HG02763 (cell line): ENCODE measurements at regions not wholly inside any gene's neighbourhood (a gene's known extent, or its start where the extent isn't known, plus 50 kb on each side); places are given as distances from the start of the nearest gene placed in this dataset.
"Not testable (repeated sequence)": the region's sequence is repeated elsewhere in the genome, so short reads cannot be mapped to it uniquely, and the experiment has no call there.

Experiments used
- ATAC-seq: cut with Tn5 transposase; IDR thresholded peaks from one replicate; pipeline ENCODE4 v1.9.1; 2021; ENCODE audit warnings: mild to moderate bottlenecking, moderate library complexity; ENCODE audit not compliant: unreplicated experiment

DNA sequence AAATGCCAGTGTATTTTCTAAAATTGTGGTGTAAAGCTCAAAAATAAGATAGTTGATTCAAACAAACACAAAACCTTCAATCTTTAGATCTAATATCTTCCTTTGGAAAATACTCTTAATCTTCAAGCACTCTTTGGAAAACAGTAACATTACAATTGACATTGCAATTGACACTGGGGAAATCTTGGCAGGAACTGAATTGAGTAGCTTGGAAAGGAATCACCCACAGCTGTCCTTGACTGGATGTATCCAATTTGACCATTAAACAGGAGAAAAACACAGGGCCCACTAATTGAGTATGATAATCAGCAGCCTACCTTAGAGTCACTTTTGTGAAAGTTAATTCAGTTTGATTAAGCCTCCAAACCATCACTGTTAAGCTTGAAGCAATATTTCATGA lies 776.7 kb downstream of the DTWD2 start:
- ATAC-seq = no peak

DNA sequence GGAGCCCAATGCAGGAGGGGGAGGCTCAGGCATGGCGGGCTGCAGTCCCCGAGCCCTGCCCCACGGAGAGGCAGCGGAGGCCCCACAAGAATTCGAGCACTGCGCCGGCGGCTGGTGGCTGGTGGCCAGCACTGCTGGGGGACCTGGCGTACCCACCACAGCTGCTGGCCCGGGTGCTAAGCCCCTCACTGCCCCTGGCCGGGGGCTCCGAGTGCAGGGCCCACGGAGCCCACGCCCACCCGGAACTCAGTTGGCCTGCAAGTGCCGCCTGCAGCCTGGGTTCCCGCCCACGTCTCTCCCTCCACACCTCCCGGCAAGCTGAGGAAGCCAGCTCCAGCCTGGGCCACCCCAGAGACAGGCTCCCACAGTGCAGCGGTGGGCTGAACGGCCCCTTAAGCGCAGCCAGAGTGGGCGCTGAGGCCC lies 780.3 kb downstream of the DTWD2 start:
- ATAC-seq = no peak

DNA sequence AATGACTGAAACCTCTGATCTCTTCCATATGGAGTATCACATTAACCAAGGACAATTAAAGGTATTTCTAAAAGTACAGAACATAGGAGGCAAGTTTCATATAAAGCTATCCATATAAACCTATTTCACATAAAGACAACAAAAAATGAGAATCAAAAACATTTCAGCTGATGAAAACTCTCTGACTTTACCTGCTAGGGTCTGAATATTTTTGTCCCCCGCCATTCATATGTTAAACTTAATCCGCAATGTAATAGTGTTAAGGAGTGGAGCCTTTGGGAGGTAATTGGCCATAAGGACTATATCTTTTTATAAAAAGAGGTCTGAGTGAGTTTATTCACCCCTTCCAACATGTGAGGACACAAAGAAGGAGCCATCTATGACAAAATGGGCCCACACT lies 788.5 kb downstream of the DTWD2 start:
- ATAC-seq = no peak

DNA sequence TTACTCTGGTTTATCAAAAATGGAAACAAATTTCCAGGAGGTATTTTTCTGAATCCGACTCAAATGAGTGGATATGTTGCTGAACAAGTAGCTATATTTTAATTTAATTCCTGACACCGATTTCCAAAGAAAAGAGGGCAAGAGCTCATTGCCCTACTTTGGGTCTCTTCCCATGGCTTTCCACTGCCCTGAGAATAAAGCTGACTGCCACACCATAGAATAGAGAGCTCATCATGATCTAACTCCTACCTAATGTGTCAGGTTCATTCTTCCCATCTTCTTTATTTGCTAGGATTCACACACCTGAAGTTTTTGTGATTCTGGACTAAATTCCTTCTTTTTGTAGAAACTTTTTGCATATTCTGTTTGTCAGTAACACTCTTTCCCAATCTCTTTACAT lies 792.1 kb downstream of the DTWD2 start:
- ATAC-seq = no peak

DNA sequence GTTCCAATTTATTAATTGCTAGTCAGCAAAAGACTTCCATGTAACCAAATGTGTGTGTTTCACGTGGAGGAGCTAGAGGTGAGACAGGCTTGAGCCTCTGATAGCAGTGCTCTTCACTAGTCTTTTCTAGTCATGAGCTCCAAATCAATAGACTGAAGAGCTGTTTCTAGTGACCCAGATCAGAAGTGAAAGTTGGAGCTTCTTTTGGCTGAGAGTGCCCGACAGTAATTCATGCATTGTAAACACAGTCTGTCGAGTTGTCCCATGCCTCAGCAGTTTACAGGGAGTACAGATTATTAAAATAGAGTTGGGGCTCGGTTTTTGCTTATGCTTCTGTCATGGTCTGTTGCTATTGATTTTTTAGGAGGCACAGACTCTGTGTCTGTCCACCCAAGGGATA lies 793.1 kb downstream of the DTWD2 start:
- ATAC-seq = no peak

DNA sequence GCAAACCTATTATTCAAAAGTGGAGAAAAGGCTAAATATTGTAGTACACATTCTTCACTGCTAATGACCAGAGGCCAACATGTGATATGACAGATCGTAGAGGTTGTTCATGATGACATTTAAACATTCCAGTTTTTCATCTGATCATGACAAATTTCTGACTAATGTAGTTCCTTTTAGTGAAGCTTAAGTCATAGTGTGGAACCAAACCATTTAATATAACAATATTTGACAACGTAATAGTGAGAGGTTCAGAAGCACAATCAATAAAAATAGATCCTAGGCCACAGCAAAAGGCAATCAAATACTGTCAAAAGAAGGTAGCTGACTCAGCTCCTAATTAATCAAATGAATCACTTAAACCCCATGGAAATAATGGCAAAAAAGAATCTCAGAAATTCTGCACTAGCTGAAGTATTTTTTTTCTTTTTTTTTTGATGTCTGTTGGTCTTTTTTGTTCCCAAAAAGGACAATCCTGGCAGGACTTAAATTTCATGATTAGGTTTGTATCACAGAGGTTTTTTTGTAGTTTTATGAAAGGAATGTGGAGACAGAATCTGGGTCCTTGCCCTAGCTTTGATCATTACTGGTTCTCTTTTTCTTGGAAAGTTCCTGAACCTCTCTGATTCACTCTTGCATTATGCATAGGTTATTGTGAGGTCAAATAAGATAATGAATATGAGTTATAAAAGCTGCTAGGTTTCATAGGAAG lies 795.0 kb downstream of the DTWD2 start:
- no peak for ATAC-seq

DNA sequence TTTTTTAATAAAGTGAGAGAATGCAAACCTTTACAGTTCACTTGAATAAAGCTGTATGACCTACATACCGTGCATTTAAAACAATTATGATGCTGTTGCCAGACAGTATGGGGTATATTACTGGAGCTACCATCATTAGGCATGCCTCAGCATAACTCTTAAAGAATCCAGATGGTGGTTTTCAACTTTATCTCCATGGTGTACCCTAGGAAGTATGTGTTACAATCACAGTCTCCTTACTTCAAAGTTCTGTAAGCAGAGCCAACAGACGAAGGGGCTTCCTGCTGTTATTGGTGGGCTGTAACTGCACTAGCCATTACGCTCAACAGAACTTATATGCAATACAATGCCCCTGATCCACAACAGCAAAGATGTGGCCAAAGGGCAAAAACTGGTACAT lies 803.3 kb downstream of the DTWD2 start:
- no peak for ATAC-seq

DNA sequence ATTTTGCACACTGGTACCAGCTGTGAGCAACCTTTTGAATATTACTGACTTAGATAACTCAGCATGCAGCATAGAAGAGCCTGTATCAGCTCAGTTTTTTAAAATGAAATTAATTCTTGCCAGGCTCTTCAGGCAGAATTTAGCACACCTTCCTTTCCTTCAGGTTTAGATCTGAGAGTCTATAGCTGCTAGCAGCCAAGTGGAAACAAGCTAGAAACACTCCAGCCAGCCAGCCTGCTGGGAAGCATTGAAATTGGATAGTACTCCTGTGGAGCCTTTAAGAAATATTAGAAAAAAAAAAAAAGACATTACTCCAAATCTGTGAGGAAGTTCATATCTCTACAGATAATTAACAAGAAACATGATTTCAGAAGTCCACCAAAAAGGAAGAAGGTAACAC lies 812.2 kb downstream of the DTWD2 start:
- ATAC-seq = no peak

DNA sequence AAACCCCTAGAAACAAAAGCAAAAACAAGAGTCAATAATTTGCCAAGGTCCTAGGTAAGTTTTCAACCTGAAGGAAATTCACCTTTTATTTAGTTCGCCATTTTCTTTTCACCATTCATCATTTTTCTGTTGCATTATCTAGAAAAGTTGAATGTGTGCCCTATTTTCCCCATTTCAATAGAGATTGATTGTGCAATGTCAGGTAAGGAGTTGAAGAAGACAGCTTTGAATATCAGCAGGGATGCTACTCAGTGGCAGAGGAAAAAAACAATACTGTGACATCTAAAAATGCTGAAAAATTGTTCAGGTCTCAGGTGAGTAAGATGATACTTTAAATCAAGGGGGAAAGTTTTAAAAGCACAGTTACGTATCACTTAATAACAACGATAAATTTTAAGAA lies 813.7 kb downstream of the DTWD2 start:
- no peak for ATAC-seq

DNA sequence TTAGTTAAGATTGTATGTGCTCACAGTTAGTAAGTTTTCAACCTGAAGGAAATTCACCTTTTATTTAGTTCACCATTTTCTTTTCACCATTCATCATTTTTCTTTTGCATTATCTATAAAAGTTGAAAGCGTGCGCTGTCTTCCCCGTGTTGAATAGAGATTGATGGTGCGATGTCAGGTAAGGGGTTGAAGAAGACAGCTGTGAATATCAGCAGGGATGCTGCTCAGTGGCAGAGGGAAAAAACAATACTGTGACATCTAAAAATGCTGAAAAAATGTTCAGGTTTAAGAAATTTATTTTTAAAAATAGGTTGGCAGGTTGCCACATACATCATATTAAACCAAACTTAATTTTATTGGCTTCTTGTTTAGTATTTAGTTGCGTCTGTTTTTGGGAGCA lies 815.0 kb downstream of the DTWD2 start:
- ATAC-seq = no peak

DNA sequence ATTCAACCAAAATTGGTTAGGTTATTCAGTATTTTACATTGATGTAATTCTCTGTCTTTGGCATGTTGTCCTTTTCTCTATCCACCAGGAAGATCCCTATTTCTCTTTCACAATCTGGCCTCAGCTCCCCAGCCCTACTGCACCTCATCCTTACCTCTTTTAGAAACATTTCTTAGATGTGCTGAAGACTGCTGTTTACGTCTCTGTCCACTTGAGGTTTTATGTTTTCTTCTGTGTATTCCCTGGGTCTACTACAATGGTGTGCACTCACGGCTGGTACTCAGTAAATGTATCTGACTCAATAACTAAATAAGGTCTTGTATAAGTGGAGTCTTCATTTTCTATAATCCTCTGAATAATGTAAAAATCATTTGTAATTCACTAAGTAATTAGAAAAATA lies 822.7 kb downstream of the DTWD2 start:
- no peak for ATAC-seq

DNA sequence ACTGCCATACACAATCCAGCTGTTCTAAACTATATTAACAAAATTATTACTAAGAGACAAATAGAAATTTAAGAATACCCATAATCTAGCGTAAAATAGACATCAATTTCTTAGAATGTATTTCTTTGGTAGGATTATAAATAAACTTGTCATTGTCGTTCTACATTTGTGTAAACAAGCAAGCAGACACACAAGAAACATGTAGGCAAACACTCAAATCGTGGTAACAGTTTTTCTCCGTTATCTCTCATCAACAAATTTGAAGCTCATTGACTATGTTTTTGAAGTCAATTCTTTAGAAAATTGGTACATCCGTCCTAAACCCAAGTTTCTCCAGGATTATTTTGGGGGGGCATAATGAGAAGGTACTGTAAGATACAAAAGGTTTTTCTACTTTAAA lies 832.2 kb downstream of the DTWD2 start:
- no peak for ATAC-seq

DNA sequence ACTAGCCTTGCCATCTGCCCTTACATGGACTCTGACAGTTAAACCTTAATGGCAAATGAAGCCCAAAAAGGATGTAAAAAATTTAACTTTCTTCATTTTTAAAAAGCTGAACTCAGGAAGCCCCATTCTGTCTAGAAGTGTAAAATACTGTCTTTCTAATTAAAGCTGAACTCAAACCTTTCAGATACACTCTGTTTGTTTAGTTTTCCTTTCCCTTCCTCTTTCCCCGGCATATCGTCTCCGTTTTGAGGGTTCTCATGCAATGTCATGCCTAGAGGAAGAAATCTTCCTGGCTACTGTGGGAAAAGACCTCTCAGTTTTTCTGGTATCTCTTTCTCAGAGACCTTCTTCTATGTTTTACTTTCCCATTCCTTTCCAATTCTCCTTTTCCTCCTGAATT lies 841.5 kb downstream of the DTWD2 start:
- no peak for ATAC-seq

DNA sequence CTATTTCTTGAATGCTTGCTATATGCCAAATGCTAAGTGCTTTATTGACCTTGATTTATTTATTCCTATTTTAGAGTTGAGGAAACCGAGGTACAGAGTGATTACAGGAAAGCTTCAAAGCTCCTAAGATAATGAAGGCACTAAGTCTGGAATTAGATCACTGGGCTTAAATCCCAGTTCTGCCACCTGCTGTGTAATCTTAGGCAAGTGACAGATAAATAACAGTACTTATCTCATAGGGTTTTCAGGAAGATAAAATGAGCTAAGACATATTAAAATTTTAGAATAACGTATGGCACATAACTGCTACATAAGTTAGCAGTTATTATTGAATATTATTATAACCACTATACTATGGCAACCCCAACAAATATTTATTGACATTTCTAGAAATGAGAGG lies 843.8 kb downstream of the DTWD2 start:
- no peak for ATAC-seq

DNA sequence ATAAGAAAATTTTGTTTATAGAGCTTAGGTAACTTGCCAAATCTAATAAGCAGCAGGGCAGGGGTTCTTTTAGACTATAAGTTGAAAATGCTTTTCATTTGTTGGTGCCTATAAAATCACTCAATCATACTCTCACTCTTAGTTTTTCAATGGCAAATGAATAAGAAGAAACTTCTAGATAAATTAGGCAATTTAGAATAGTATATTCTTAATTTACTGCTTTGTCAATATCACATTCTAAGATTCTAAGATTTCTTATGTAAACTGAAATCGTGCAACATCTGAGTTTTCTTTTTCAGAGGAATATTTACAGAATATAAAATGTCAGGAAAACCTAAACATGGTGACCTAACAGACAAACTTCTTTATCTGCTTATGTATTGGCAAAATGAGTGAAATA lies 849.0 kb downstream of the DTWD2 start:
- no peak for ATAC-seq

DNA sequence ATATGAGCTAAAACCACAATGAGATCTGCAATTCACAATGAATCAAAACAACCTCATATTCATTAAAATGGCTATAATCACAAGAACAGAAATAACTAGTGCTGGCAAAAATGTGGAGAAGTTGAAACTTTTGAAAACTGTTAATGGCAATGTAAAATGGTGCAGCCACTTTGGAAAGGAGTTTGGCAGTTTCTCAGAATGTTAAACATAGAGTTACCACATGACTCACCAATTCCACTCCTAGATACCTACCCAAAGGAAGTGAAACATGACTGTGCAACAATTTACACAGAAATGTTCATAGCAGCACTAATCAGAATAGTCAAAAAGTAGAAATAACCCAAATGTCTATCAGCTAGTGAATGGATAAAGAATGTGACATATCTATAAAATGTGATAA lies 862.2 kb downstream of the DTWD2 start:
- no peak for ATAC-seq

DNA sequence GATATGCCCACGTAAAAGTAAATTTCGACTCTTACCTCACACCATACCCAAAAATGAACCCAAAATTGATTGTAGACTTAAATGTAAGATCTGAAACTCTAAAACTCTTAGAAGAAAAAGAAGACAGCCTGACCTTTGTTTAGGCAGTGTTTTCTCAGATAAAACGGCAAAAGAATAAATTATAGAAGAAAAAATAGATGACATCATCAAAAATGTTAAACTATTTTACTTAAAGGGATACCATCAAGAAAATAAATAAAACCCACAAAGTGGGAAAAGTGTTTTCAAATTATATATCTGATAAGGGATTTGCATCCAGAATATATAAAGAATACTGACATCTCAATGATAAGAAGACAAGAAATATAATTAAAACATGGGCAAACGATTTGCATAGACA lies 862.7 kb downstream of the DTWD2 start:
- no peak for ATAC-seq

DNA sequence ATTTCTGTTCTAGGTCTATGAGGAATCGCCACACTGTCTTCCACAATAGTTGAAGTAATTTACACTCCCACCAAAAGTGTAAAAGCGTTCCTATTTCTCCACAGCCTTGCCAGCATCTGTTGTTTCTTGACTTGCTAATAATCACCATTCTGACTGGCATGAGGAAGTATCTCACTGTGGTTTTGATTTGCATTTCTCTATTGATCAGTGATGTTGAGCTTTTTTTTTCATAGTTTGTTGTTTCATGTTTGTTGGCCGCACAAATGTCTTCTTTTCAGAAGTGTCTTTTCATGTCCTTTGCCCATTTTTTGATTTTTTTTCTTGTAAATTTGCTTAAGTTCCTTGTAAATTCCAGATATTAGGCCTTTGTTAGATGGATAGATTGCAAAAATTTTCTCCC lies 867.1 kb downstream of the DTWD2 start:
- ATAC-seq = no peak

DNA sequence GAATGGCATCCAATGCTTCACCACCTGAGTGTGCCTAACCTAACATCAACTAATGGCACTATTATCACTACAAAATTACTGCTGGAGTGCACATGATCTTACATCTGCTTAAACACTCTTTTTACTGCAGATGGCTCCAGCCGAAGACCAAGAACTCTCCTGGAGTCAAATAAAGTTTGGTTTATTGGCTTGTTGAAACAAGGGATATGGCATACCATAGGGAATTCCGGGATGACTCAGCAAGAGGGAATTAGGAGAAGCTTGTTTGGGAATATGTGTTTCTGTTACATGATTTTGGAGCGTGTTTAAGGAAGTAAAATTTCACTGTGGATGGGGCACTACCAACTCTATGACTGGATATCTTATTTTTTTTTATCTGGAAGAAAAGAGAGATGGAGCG lies 872.6 kb downstream of the DTWD2 start:
- no peak for ATAC-seq

DNA sequence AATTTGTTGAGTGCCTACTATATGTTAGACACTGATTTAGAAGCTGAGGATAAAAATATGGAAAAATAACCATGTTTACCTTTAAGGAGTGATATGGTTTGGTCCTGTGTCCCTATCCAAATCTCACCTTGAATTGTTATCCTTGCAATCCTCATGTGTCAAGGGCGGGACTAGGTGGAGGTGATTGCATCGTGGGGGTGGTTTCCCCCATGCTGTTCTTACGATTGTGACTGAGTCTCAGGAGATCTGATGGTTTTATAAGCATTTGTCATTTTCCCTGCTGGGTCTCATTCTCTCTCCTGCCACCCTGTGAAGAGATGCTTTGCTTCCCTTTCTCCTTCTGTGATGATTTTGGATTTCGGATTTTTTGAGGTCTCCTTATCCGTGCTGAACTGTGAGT lies 876.4 kb downstream of the DTWD2 start:
- ATAC-seq = no peak

DNA sequence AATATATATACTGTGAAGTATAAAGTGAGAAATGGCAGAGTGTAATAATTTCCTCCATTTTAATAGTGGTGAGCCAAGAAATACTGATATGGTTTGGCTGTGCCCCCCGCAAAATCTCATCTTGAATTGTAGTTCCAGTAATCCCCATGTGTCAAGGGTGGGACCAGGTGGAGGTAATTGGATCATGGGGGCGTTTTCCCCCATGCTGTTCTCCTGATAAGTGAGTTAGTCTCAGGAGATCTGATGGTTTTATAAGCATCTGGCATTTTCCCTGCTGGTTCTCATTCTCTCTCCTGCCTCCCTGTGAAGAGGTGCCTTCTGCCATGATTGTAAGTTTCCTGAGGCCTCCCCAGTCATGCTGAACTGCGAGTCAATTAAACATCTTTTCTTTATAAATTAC lies 881.1 kb downstream of the DTWD2 start:
- ATAC-seq = not testable (repeated sequence)

DNA sequence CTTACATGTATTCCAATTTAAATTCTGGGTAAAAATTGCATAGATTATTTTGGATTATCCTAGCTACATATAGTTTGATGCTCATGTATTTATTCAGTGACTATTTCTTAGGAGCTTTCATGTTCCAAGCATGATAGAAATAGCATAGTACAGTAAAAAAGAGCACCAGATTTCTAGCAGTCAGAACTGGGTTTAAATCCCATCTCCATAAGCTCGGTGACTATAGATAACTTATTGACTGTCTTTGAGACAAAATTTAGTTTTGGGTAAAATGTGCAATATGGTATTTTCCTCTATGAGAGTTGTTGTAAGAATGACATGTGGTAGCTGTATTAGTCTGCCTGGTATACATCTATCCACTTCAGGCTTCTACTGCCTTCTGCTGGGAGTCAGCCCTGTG lies 889.6 kb downstream of the DTWD2 start:
- ATAC-seq = no peak

DNA sequence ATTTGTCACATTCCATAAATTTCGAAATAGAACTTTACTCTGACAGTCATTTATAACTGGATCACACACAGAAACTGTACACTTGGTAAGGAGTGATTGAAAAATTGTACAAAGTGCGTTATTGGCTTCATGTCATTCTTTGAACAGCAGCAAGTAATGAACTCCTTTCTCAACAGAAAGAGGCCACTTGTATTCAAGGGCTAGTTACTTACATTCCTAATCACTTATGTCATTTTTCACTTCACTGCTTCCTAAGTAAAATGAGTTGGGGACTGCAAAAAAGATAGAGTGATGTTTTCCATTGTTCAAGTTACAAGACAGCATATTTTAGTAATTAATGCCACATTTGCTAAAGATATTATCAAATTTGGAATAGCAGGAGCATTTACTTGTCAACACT lies 893.2 kb downstream of the DTWD2 start:
- no peak for ATAC-seq
